ENCODE measurements at regions not wholly inside any gene's neighbourhood (a gene's known extent, or its start where the extent isn't known, plus 50 kb on each side); places are given as distances from the start of the nearest gene placed in this dataset.
A peak's percentile ranks its signal among the peaks of the same experiment; 100 is the strongest.

DNA sequence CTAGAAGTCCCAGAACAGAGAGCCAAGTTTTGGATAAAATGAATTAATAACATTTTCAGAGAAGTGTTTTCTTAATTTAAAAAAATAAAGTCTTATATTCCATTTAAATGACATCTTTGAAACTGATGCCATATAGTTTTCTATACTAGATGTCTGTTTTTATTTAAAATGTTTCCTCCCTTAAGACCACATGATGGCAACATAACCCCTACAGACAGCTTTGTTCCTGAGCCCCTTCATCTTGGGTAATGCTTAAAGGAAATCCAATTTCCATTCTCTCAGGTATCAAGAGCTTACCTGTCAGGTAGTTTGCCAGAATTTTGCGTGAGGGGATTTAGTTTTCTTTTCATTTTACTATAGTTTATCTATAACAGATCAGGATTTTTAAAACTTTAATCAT is 181.4 kb upstream of the UGT8 start:
- WGBS, 4 donors = 0 to 39% (median 31%) methylated on average over 1 of the region's 1 CpG
- intact Hi-C loops (cut with DNase I) = no loop called here
- ATAC-seq = no peak

DNA sequence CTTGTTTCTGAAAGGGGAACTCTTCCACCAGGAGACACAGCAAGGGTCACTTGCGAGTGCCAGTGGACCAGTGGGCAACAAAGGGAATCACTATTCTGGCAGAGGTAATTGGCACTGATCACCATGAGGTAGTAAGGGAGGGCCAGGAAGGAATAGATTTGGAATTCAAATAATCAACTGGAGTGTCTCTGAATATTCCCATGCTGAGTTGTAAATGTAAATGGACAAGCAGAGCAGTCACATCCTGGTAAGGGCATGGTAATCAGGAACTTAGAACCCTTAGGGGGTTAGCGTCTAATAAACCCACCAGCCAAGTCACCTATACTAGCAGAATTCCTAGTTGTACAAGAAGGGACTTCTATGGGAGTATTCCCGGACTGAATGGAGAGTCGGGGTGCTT is 178.5 kb upstream of the UGT8 start:
- DNase-seq = no peak
- no peak for ATAC-seq
- no peak overlapping the region for H3K4me3 ChIP-seq
- H3K9me3 ChIP-seq = no peaks in the 10 kb centered on the region
- no peak overlapping the region for H3K27ac ChIP-seq
- no peaks in the 10 kb centered on the region for H3K36me3 ChIP-seq
- no peak for TF ChIP-seq POLR2A (IDR thresholded peaks at IDR 0.05)
- TF ChIP-seq, protein P1, sequence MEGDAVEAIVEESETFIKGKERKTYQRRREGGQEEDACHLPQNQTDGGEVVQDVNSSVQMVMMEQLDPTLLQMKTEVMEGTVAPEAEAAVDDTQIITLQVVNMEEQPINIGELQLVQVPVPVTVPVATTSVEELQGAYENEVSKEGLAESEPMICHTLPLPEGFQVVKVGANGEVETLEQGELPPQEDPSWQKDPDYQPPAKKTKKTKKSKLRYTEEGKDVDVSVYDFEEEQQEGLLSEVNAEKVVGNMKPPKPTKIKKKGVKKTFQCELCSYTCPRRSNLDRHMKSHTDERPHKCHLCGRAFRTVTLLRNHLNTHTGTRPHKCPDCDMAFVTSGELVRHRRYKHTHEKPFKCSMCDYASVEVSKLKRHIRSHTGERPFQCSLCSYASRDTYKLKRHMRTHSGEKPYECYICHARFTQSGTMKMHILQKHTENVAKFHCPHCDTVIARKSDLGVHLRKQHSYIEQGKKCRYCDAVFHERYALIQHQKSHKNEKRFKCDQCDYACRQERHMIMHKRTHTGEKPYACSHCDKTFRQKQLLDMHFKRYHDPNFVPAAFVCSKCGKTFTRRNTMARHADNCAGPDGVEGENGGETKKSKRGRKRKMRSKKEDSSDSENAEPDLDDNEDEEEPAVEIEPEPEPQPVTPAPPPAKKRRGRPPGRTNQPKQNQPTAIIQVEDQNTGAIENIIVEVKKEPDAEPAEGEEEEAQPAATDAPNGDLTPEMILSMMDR (IDR thresholded peaks at IDR 0.05) = no peak
- no peaks in the 10 kb centered on the region for H3K4me1 ChIP-seq
- intact Hi-C loops (cut with DNase I) = no loop called here
- 69 to 93% (median 81%) methylated on average over 4 of the region's 4 CpGs for WGBS, 4 donors
- H3K27me3 ChIP-seq = no peaks in the 10 kb centered on the region

More for the DNA sequence above, 181.4 kb upstream of the UGT8 start:
- no peak overlapping the region for H3K4me3 ChIP-seq
- no peaks in the 10 kb centered on the region for H3K36me3 ChIP-seq
- DNase-seq = no peak
- no peaks in the 10 kb centered on the region for H3K9me3 ChIP-seq
- no peak overlapping the region for H3K27ac ChIP-seq
- TF ChIP-seq, protein P1 (IDR thresholded peaks at IDR 0.05) = no peak
- TF ChIP-seq POLR2A (IDR thresholded peaks at IDR 0.05) = no peak
- H3K4me1 ChIP-seq = no peaks in the 10 kb centered on the region
- H3K27me3 ChIP-seq = no peaks in the 10 kb centered on the region

DNA sequence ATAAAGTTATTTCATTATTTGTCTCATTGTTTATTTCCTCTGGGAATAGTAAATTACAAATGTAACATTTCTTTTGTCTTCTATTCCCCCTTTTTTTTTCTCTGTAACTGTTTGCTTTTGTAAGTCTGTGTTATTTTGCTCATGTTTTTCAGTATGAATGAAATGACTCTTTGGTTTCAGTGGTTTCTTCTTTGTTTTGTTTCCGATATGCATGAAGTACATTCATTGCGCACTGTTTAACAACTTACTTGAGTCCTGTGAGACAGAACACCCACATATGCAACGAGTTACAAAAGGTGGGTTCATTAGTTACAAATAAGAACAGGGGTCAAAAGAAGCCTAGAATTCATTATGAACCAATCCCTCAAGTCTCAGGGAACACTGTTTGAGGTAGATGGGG is 175.0 kb upstream of the UGT8 start:
- no peak for DNase-seq
- intact Hi-C loops (cut with DNase I) = no loop called here
- Histone ChIP-seq H3K4me3 (no peak overlapping the region), H3K9me3 (peaks cover 0 to 14% (median 0%) of the 10 kb centered on the region in 12 donors), H3K27me3 (no peaks in the 10 kb centered on the region), H3K27ac (no peak overlapping the region), H3K36me3 (no peaks in the 10 kb centered on the region), H3K4me1 (no peaks in the 10 kb centered on the region)
- 82 to 87% (median 84%) methylated on average over 3 of the region's 3 CpGs for WGBS, 4 donors
- no peak for TF ChIP-seq POLR2A (IDR thresholded peaks at IDR 0.05)
- TF ChIP-seq, protein P1 (IDR thresholded peaks at IDR 0.05) = no peak
- ATAC-seq = no peak

DNA sequence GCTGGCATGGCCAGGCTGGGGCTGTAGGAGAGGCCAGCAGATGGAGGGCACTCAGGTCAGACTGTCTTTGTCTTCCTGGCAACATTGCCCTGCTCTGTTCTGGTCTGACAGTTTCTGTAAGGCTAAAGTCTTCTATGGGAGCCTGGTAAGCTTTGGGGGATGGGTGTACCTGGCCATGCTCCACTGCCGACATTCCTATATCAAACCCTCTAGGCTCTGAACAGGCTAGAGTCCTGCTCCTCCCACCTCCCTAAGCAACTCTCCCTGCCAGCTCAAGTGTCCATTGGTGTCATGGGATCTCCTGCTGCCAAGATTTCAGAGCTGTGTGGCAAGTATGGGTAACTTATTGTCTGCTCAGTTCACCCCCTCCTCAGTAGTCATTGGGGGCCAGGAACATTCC is 163.5 kb upstream of the UGT8 start:
- H3K9me3 ChIP-seq = peaks cover 0 to 8% (median 0%) of the 10 kb centered on the region in 12 donors
- H3K36me3 ChIP-seq = no peaks in the 10 kb centered on the region
- 67 to 100% (median 86%) methylated on average over 1 of the region's 1 CpG for WGBS, 4 donors
- DNase-seq (no peak), ATAC-seq (peak in 1 of 4 donors; percentile 13)
- H3K27me3 ChIP-seq = no peaks in the 10 kb centered on the region
- TF ChIP-seq POLR2A (IDR thresholded peaks at IDR 0.05) = no peak
- TF ChIP-seq, protein P1 (IDR thresholded peaks at IDR 0.05) = no peak
- intact Hi-C loops (cut with DNase I) = no loop called here
- no peaks in the 10 kb centered on the region for H3K4me1 ChIP-seq
- H3K4me3 ChIP-seq = no peak overlapping the region
- H3K27ac ChIP-seq = no peak overlapping the region
